ENCODE measurements at regions not wholly inside any gene's neighbourhood (a gene's known extent, or its start where the extent isn't known, plus 50 kb on each side); places are given as distances from the start of the nearest gene placed in this dataset.
A peak's percentile ranks its signal among the peaks of the same experiment; 100 is the strongest.

DNA sequence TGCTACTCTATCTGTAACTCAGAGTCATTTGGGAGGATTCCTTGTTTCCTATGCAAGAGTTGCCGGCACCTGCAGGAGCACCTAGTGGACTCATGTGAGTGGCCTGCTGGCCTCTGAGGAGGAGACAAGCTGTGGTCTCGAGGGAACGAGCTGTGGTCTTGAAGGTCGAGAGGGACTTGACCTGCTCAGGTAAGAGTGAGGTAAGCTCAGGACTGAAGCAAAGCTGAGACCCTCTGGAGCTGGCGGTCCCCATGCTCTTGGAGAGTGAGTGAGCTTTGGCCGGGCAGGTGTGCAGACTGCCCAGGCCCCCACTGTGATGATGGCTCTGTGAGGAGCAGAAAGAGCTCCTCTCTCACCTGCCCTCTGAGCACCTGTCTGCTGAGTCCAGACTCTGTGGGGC lies 214.3 kb downstream of the MYLK4 start:
- TF ChIP-seq, protein P1, sequence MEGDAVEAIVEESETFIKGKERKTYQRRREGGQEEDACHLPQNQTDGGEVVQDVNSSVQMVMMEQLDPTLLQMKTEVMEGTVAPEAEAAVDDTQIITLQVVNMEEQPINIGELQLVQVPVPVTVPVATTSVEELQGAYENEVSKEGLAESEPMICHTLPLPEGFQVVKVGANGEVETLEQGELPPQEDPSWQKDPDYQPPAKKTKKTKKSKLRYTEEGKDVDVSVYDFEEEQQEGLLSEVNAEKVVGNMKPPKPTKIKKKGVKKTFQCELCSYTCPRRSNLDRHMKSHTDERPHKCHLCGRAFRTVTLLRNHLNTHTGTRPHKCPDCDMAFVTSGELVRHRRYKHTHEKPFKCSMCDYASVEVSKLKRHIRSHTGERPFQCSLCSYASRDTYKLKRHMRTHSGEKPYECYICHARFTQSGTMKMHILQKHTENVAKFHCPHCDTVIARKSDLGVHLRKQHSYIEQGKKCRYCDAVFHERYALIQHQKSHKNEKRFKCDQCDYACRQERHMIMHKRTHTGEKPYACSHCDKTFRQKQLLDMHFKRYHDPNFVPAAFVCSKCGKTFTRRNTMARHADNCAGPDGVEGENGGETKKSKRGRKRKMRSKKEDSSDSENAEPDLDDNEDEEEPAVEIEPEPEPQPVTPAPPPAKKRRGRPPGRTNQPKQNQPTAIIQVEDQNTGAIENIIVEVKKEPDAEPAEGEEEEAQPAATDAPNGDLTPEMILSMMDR (IDR thresholded peaks at IDR 0.05; ENCODE audit: low read depth, low read length), result no peak
- no peak for DNase-seq
- no peaks in the 10 kb centered on the region for H3K4me1 ChIP-seq
- H3K27me3 ChIP-seq, result no peaks in the 10 kb centered on the region; the same call in 1 of the 2 replicates
- no peaks in the 10 kb centered on the region for H3K36me3 ChIP-seq
- H3K9me3 ChIP-seq, result no peaks in the 10 kb centered on the region
- H3K4me3 ChIP-seq (ENCODE audit: low read depth, low read length), result no peak overlapping the region

DNA sequence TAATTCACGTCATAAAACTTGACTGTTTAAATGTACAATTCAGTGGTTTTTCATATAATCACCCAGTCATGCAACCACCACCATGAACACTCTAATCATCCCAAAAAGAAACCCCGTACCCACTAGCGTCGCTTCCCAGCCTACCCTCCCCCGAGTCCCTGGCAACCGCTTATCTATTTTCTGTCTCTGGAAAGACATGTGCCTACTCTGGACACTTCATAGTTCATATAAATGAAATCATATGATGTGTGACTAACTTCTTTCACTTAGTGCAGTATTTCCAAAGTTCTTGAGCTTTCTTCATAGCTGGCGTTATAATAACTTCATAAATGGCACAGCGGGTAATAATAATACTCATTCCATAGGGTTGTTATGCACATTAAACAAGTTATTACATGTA lies 215.2 kb downstream of the MYLK4 start:
- no peak overlapping the region for H3K4me3 ChIP-seq (ENCODE audit: low read depth, low read length)
- TF ChIP-seq, protein P1 (IDR thresholded peaks at IDR 0.05; ENCODE audit: low read depth, low read length), result no peak
- H3K4me1 ChIP-seq, result no peaks in the 10 kb centered on the region
- no peaks in the 10 kb centered on the region; the same call in 1 of the 2 replicates for H3K27me3 ChIP-seq
- no peaks in the 10 kb centered on the region for H3K36me3 ChIP-seq
- H3K9me3 ChIP-seq, result no peaks in the 10 kb centered on the region
- no peak for DNase-seq

DNA sequence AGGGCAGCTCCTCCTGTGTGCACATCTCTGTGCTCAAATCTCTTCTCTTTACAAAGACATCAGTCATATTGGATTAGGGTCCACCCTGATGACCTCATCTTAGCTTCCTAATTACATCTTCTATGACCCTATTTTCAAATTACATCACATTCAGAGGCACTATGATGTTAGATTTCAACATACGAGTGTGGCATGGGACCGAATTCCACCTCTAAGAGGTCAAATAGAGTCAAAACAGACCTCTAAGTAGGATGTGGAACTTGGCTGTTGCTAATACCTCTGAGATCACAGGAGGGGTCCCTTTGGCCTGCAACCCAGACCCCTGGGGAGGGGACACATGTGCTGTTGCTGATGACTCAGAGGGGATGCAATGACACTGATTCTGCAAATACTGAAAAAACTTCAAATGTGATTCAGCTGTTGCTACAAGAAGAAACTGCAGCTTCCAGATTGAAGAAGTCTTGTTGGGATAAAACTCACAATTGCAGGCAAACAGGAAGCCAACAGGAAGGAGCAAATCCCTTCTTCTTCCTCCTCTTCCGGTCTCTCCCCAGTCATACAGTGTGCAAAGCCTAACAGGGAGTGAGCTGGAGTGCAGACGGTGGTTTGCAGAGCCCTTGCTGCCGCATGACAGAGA lies 216.2 kb downstream of the MYLK4 start:
- H3K9me3 ChIP-seq, result no peaks in the 10 kb centered on the region
- H3K4me3 ChIP-seq (ENCODE audit: low read depth, low read length), result no peak overlapping the region
- TF ChIP-seq, protein P1 (IDR thresholded peaks at IDR 0.05; ENCODE audit: low read depth, low read length), result no peak
- DNase-seq, result no peak
- H3K36me3 ChIP-seq, result no peaks in the 10 kb centered on the region
- H3K4me1 ChIP-seq, result no peaks in the 10 kb centered on the region
- H3K27me3 ChIP-seq, result no peaks in the 10 kb centered on the region; the same call in 1 of the 2 replicates

DNA sequence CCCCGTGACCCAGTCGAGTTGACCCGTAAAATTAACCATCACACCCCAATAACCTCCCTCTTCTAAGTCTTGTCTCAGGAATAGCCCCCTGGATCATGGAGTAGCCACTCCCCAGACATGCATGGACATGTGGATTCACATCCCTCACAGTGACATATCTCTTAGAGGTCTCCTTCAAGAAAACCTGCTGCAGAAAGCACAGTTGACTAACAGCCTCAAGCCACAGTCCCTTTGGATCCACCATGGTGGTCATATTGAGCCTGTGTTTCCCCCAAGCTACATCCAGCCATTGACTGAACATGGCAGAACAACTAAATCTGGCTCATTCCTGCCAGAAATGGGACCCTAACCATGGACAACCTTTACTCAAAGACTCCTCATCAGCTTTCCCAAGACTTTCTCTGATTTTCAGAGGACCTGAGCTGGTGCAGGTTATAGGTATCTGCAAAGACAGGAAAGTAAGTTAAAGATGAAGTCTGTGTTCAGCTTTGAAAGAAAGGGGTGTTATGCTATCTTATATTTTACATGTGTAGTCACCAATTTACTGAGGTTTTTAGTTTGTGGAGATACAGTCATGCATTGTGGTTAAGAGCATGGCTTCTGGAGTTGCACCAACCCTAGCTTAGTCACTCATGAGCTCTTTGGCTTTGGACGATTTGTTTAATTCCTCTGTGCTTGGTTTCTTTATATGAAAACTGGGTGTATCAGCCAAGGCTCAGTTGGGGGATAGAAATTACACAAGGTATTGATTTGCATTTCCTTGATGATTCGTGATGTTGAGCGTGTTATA lies 219.1 kb downstream of the MYLK4 start:
- TF ChIP-seq, protein P1 (IDR thresholded peaks at IDR 0.05; ENCODE audit: low read depth, low read length), result no peak
- Histone ChIP-seq H3K9me3 (no peaks in the 10 kb centered on the region), H3K27me3 (no peaks in the 10 kb centered on the region; the same call in 1 of the 2 replicates), H3K4me1 (no peaks in the 10 kb centered on the region), H3K4me3 (ENCODE audit: low read depth, low read length) (no peak overlapping the region), H3K36me3 (no peaks in the 10 kb centered on the region)
- no peak for DNase-seq

GRCh38 chr6:2529211-2529719 lies 221.5 kb downstream of the MYLK4 start:
- no peaks in the 10 kb centered on the region for H3K36me3 ChIP-seq
- H3K4me1 ChIP-seq, result no peaks in the 10 kb centered on the region
- peak; percentile 40 for DNase-seq
- H3K9me3 ChIP-seq, result no peaks in the 10 kb centered on the region
- H3K27me3 ChIP-seq, result no peaks in the 10 kb centered on the region; the same call in 1 of the 2 replicates
- H3K4me3 ChIP-seq (ENCODE audit: low read depth, low read length), result no peak overlapping the region
- TF ChIP-seq, protein P1 (IDR thresholded peaks at IDR 0.05; ENCODE audit: low read depth, low read length), result no peak

DNA sequence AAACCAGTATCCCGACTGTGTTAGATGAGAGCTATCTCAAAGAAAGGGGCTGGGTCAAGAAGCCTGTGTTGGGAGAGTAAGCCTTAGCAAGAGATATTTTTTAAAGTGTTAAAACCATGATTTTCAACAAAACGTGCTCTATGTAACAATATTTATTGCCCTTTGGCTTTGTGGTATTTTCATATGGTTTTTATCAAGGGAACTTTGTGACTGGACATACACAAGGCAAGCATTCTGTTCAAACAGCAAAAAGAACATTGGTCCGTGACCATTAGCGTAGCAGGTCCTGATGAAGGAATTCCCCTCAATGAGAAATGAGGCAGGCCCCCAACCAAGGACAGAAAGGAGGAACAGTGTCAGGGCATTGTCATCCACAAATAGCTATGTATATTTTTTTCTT lies 222.6 kb downstream of the MYLK4 start:
- H3K9me3 ChIP-seq, result no peaks in the 10 kb centered on the region
- H3K27me3 ChIP-seq, result no peaks in the 10 kb centered on the region
- TF ChIP-seq, protein P1 (IDR thresholded peaks at IDR 0.05; ENCODE audit: low read depth, low read length), result no peak
- no peaks in the 10 kb centered on the region for H3K36me3 ChIP-seq
- DNase-seq, result no peak
- H3K4me1 ChIP-seq, result no peaks in the 10 kb centered on the region
- H3K4me3 ChIP-seq (ENCODE audit: low read depth, low read length), result no peak overlapping the region
